Activated B cell treated with CpG ODN at 0.5 μM for 24 hours (primary cell): ENCODE measurements at regions not wholly inside any gene's neighbourhood (a gene's known extent, or its start where the extent isn't known, plus 50 kb on each side); places are given as distances from the start of the nearest gene placed in this dataset.
"Not testable (repeated sequence)": the region's sequence is repeated elsewhere in the genome, so short reads cannot be mapped to it uniquely, and the experiment has no call there.

ENCODE experiments used
- ATAC-seq: fragments of 200-7000 bp; cut with Tn5 transposase; one replicate; pipeline ENCODE4 v1.10.0; 2021; ENCODE audit warnings: low read depth, mild to moderate bottlenecking, moderate library complexity
- CTCF ChIA-PET: fragments of 350-600 bp; sonication (Branson Sonifier 250); formaldehyde crosslinking; loops from one replicate; lab custom pipeline; 2021; ENCODE audit warnings: antibody characterized with exemption; lab: Charles Lee
- POLR2A ChIA-PET: fragments of 350-600 bp; sonication (Branson Sonifier 250); formaldehyde crosslinking; loops from one replicate; lab custom pipeline; 2021; ENCODE audit warnings: antibody characterized with exemption; lab: Charles Lee
- DNase-seq: peaks from one replicate; pipeline ENCODE4 v3.0.0; 2022
- H3K27ac Mint-ChIP-seq: one replicate; pipeline ENCODE4 v1.8.0; 2020; ENCODE audit warnings: mixed read lengths
- H3K27me3 Mint-ChIP-seq: one replicate; pipeline ENCODE4 v1.8.0; 2021; ENCODE audit warnings: mixed read lengths
- H3K36me3 Mint-ChIP-seq: one replicate; pipeline ENCODE4 v1.8.0; 2021; ENCODE audit warnings: low read depth, mixed read lengths
- H3K4me1 Mint-ChIP-seq: one replicate; pipeline ENCODE4 v1.8.0; 2021; ENCODE audit warnings: mixed read lengths
- H3K4me3 Mint-ChIP-seq: one replicate; pipeline ENCODE4 v1.8.0; 2020; ENCODE audit warnings: mild to moderate bottlenecking, mixed read lengths
- H3K9me3 Mint-ChIP-seq: one replicate; pipeline ENCODE4 v1.8.0; 2020; ENCODE audit warnings: mixed read lengths
- CTCF ChIP-seq: fragments of 200-600 bp; IDR thresholded peaks from one replicate; pipeline ENCODE4 v1.8.0; 2022; ENCODE audit warnings: antibody characterized with exemption, mild to moderate bottlenecking
- intact Hi-C: fragments of 100-400 bp; cut with micrococcal nuclease; formaldehyde crosslinking; loops from one replicate; pipeline ENCODE4 v1.15.1; 2024

GRCh38 chr12:38528527-38528926, 212.0 kb downstream of the ALG10B start:
- TF ChIP-seq CTCF, result no peak
- H3K9me3 Mint-ChIP-seq, result peaks cover 8% of the 10 kb centered on the region
- ChIA-PET POLR2A (no interaction called here), CTCF (no interaction called here)
- ATAC-seq (no peak), DNase-seq (no peak)
- H3K4me3 Mint-ChIP-seq, result no peak overlapping the region
- H3K27ac Mint-ChIP-seq, result no peak overlapping the region
- no peaks in the 10 kb centered on the region for H3K27me3 Mint-ChIP-seq
- intact Hi-C loops, result no loop called here
- no peaks in the 10 kb centered on the region for H3K4me1 Mint-ChIP-seq
- H3K36me3 Mint-ChIP-seq, result no peaks in the 10 kb centered on the region

- H3K4me1 Mint-ChIP-seq, ATAC-seq, POLR2A ChIA-PET, DNase-seq, CTCF ChIA-PET, H3K36me3 Mint-ChIP-seq, H3K27ac Mint-ChIP-seq, intact Hi-C loops, H3K4me3 Mint-ChIP-seq, H3K27me3 Mint-ChIP-seq: not testable (repeated sequence)
- peaks cover 11% of the 10 kb centered on the region for H3K9me3 Mint-ChIP-seq
Observed at GRCh38 chr12:38529281-38529680, 212.7 kb downstream of the ALG10B start.

GRCh38 chr12:38538319-38538718, 221.7 kb downstream of the ALG10B start:
- CTCF ChIA-PET, result no interaction called here
- H3K27ac Mint-ChIP-seq, result no peak overlapping the region
- no peaks in the 10 kb centered on the region for H3K36me3 Mint-ChIP-seq
- intact Hi-C loops, result no loop called here
- no peaks in the 10 kb centered on the region for H3K27me3 Mint-ChIP-seq
- no peaks in the 10 kb centered on the region for H3K4me1 Mint-ChIP-seq
- peaks cover 11% of the 10 kb centered on the region for H3K9me3 Mint-ChIP-seq
- no peak for DNase-seq
- H3K4me3 Mint-ChIP-seq, result no peak overlapping the region
- no peak for TF ChIP-seq CTCF
- POLR2A ChIA-PET, result no interaction called here
- no peak for ATAC-seq

- TF ChIP-seq CTCF, result no peak
- no peaks in the 10 kb centered on the region for H3K27me3 Mint-ChIP-seq
- ChIA-PET POLR2A (no interaction called here), CTCF (no interaction called here)
- H3K9me3 Mint-ChIP-seq, result peaks cover 5% of the 10 kb centered on the region
- intact Hi-C loops, result no loop called here
- ATAC-seq (no peak), DNase-seq (no peak)
- no peaks in the 10 kb centered on the region for H3K4me1 Mint-ChIP-seq
- no peak overlapping the region for H3K4me3 Mint-ChIP-seq
- H3K27ac Mint-ChIP-seq, result no peak overlapping the region
- H3K36me3 Mint-ChIP-seq, result no peaks in the 10 kb centered on the region
Observed at GRCh38 chr12:38540156-38540555, 223.6 kb downstream of the ALG10B start.

GRCh38 chr12:38541849-38542248, 225.3 kb downstream of the ALG10B start:
- TF ChIP-seq CTCF, result no peak
- peaks cover 3% of the 10 kb centered on the region for H3K9me3 Mint-ChIP-seq
- no peaks in the 10 kb centered on the region for H3K4me1 Mint-ChIP-seq
- intact Hi-C loops, result no loop called here
- H3K36me3 Mint-ChIP-seq, result no peaks in the 10 kb centered on the region
- H3K27ac Mint-ChIP-seq, result no peak overlapping the region
- H3K27me3 Mint-ChIP-seq, result no peaks in the 10 kb centered on the region
- no peak for ATAC-seq
- DNase-seq, result no peak
- H3K4me3 Mint-ChIP-seq, result no peak overlapping the region
- ChIA-PET POLR2A (no interaction called here), CTCF (no interaction called here)

GRCh38 chr12:38543151-38543550, 226.6 kb downstream of the ALG10B start:
- Mint-ChIP-seq H3K4me1 (no peaks in the 10 kb centered on the region), H3K36me3 (no peaks in the 10 kb centered on the region), H3K27me3 (no peaks in the 10 kb centered on the region), H3K4me3 (no peak overlapping the region), H3K27ac (no peak overlapping the region), H3K9me3 (peaks cover 8% of the 10 kb centered on the region)
- intact Hi-C loops, result no loop called here
- CTCF ChIA-PET, result no interaction called here
- POLR2A ChIA-PET, result no interaction called here
- no peak for DNase-seq
- no peak for TF ChIP-seq CTCF
- ATAC-seq, result no peak
